ENCODE measurements at regions not wholly inside any gene's neighbourhood (a gene's known extent, or its start where the extent isn't known, plus 50 kb on each side); places are given as distances from the start of the nearest gene placed in this dataset.

DNA sequence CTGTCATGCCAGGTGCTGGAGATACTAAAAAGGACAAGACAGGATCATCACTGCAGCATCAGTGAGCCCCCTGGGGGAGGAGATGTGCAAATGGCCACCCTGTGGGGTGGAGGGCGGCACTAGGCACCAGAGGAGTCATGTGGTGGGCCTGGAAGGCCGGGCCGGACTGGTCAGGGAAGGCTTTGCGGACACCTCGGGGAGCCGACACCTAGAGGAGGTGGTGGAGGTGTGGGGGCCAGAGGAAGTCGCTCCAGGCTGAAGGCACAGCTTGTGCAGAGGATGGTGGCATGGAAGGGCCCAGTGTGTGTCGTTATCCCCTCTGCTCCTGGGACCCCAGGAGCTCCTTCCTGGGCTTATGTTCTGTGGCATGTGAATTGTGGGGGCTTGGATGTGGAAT, 437.7 kb downstream of the RPS24 start:
- H3K4me3 Mint-ChIP-seq (ENCODE audit: unreplicated experiment) = no peak overlapping the region
- H3K4me1 Mint-ChIP-seq (ENCODE audit: low read depth, unreplicated experiment) = peaks cover 14% of the 10 kb centered on the region
- DNase-seq = no peak
- no peaks in the 10 kb centered on the region for H3K36me3 Mint-ChIP-seq (ENCODE audit: unreplicated experiment)
- H3K27ac Mint-ChIP-seq (ENCODE audit: unreplicated experiment) = no peak overlapping the region
- H3K9me3 Mint-ChIP-seq (ENCODE audit: unreplicated experiment) = peaks cover 12% of the 10 kb centered on the region
- H3K27me3 Mint-ChIP-seq (ENCODE audit: unreplicated experiment) = peaks cover 7% of the 10 kb centered on the region
- TF ChIP-seq, protein P1, sequence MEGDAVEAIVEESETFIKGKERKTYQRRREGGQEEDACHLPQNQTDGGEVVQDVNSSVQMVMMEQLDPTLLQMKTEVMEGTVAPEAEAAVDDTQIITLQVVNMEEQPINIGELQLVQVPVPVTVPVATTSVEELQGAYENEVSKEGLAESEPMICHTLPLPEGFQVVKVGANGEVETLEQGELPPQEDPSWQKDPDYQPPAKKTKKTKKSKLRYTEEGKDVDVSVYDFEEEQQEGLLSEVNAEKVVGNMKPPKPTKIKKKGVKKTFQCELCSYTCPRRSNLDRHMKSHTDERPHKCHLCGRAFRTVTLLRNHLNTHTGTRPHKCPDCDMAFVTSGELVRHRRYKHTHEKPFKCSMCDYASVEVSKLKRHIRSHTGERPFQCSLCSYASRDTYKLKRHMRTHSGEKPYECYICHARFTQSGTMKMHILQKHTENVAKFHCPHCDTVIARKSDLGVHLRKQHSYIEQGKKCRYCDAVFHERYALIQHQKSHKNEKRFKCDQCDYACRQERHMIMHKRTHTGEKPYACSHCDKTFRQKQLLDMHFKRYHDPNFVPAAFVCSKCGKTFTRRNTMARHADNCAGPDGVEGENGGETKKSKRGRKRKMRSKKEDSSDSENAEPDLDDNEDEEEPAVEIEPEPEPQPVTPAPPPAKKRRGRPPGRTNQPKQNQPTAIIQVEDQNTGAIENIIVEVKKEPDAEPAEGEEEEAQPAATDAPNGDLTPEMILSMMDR (IDR thresholded peaks at IDR 0.05; ENCODE audit: partially characterized antibody, unreplicated experiment) = no peak

- Mint-ChIP-seq H3K4me3 (ENCODE audit: unreplicated experiment) (no peak overlapping the region), H3K27ac (ENCODE audit: unreplicated experiment) (no peak overlapping the region), H3K36me3 (ENCODE audit: unreplicated experiment) (no peaks in the 10 kb centered on the region), H3K9me3 (ENCODE audit: unreplicated experiment) (peaks cover 12% of the 10 kb centered on the region), H3K27me3 (ENCODE audit: unreplicated experiment) (peaks cover 7% of the 10 kb centered on the region), H3K4me1 (ENCODE audit: low read depth, unreplicated experiment) (peaks cover 15% of the 10 kb centered on the region)
- TF ChIP-seq, protein P1 (IDR thresholded peaks at IDR 0.05; ENCODE audit: partially characterized antibody, unreplicated experiment) = no peak
- no peak for DNase-seq
Observed at GRCh38 chr10:78471723-78472550, 438.3 kb downstream of the RPS24 start.

GRCh38 chr10:78472551-78472890, 438.9 kb downstream of the RPS24 start:
- no peak overlapping the region for H3K27ac Mint-ChIP-seq (ENCODE audit: unreplicated experiment)
- H3K9me3 Mint-ChIP-seq (ENCODE audit: unreplicated experiment) = peaks cover 6% of the 10 kb centered on the region
- H3K4me1 Mint-ChIP-seq (ENCODE audit: low read depth, unreplicated experiment) = peaks cover 11% of the 10 kb centered on the region
- no peak for DNase-seq
- H3K27me3 Mint-ChIP-seq (ENCODE audit: unreplicated experiment) = peaks cover 7% of the 10 kb centered on the region
- TF ChIP-seq, protein P1 (IDR thresholded peaks at IDR 0.05; ENCODE audit: partially characterized antibody, unreplicated experiment) = no peak
- no peak overlapping the region for H3K4me3 Mint-ChIP-seq (ENCODE audit: unreplicated experiment)
- H3K36me3 Mint-ChIP-seq (ENCODE audit: unreplicated experiment) = no peaks in the 10 kb centered on the region

DNA sequence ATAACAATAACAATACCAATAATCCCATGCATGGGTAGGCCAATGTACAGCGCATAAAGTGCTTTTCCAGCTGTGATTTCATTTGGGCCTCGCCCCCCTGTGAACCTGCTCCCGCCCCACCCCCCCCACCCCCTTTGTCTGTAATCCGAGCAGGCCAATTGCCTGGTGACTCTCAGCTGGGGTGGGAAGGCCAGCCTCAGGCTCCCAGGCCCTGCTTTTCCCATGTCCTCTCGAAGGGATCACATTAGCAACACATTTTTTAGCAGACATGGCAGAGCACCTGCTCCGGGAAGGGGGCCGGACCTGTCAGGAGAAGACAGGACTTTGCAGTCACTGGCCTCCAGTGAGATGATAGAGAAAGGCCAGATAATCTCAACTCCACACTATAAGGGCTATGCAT, 439.3 kb downstream of the RPS24 start:
- Mint-ChIP-seq H3K27ac (ENCODE audit: unreplicated experiment) (no peak overlapping the region), H3K4me3 (ENCODE audit: unreplicated experiment) (no peak overlapping the region), H3K4me1 (ENCODE audit: low read depth, unreplicated experiment) (peaks cover 10% of the 10 kb centered on the region), H3K36me3 (ENCODE audit: unreplicated experiment) (no peaks in the 10 kb centered on the region), H3K9me3 (ENCODE audit: unreplicated experiment) (peaks cover 5% of the 10 kb centered on the region), H3K27me3 (ENCODE audit: unreplicated experiment) (peaks cover 5% of the 10 kb centered on the region)
- DNase-seq = no peak
- TF ChIP-seq, protein P1 (IDR thresholded peaks at IDR 0.05; ENCODE audit: partially characterized antibody, unreplicated experiment) = no peak

- Mint-ChIP-seq H3K27me3 (ENCODE audit: unreplicated experiment) (peaks cover 5% of the 10 kb centered on the region), H3K9me3 (ENCODE audit: unreplicated experiment) (peaks cover 4% of the 10 kb centered on the region), H3K27ac (ENCODE audit: unreplicated experiment) (no peak overlapping the region), H3K36me3 (ENCODE audit: unreplicated experiment) (no peaks in the 10 kb centered on the region), H3K4me1 (ENCODE audit: low read depth, unreplicated experiment) (peaks cover 10% of the 10 kb centered on the region), H3K4me3 (ENCODE audit: unreplicated experiment) (no peak overlapping the region)
- DNase-seq = no peak
- TF ChIP-seq, protein P1 (IDR thresholded peaks at IDR 0.05; ENCODE audit: partially characterized antibody, unreplicated experiment) = no peak
Observed at GRCh38 chr10:78474743-78475142, 441.1 kb downstream of the RPS24 start.
